NOMO-1 treated with DMSO at 0.1 percent for 48 hours (cell line): ENCODE measurements at regions not wholly inside any gene's neighbourhood (a gene's known extent, or its start where the extent isn't known, plus 50 kb on each side); places are given as distances from the start of the nearest gene placed in this dataset.

Source experiments
- DNase-seq: peaks from one replicate; lab custom pipeline; 2025; ENCODE audit not compliant: unreplicated experiment; lab: John Stamatoyannopoulos, UW

- DNase-seq = no peak
These were observed 368.4 kb downstream of the KLF12 start for GRCh38 chr13:73765651-73766384.

DNA sequence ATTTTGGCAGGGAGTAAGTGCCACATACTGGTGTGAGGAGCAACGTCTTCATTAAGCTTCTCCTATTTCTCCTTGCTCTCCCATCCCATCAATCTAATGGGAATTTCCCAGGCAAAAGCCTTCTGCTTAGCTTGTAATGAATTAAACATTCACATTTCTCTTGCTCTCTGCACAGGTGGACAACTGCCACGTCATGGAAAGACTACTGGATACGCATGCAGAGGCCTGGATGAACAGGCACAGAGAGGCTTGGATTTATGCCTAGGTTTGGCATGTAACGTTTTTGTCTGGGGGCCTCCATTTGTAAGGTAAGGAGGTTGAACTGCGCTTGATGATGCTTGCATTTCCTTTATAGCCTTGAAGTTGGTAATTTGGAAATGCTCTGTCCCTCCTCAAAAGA is 374.8 kb downstream of the KLF12 start:
- no peak for DNase-seq

DNA sequence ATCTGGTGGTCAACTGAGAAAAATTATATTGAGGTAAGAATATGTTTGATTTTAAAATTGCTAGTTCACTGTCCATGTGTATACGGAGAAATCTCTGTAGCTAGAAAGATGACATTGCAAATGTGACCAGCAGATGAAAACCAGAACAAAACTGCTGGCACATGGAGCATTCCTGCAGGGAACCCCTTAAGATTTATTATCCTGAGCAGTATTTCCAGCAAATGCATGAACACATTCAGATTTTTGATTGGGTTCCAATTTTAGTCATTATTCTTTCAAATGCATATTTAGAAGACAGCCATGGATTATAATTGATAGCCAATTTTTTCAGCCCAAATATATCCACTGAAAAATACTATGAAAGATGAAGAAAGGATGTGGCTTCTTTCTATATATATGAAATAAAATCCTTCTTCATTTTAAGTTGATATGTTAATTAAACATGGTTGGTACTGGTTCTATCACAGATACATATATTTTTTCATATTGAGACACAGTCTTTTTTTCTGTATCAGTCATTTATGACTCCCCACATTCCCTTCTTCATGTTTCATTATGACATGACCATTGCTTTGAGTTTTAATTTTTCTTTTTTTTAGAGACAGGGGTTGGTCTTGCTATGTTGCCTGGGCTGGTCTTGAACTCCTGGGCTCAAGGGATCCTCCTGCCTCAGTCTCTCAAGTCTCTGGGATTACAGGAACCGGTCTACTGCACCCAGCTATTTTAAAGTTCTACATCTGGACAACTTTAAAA is 376.5 kb downstream of the KLF12 start:
- no peak for DNase-seq

- peak; percentile 19 for DNase-seq
These were observed 379.4 kb downstream of the KLF12 start for GRCh38 chr13:73754727-73755292.

- no peak for DNase-seq
These were observed 380.0 kb downstream of the KLF12 start for GRCh38 chr13:73754241-73754640.

DNA sequence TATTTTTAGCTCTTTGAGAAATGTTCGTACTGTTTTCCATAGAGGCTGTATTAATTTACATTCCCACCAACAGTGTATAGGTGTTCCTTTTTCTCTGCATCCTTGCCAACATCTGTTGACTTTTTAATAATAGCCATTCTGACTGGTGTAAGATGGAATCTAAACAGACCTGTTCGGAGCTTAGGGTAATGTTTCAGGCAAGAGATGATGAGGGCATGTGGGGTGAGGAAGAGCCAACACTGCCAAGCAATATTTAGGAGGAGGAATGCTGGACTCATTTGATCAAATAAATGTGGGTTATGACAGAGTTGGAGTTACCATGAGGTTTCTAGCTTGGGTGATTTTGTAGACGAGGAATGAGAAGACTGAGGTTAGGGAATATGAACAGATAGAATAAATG is 382.9 kb downstream of the KLF12 start:
- no peak for DNase-seq

DNA sequence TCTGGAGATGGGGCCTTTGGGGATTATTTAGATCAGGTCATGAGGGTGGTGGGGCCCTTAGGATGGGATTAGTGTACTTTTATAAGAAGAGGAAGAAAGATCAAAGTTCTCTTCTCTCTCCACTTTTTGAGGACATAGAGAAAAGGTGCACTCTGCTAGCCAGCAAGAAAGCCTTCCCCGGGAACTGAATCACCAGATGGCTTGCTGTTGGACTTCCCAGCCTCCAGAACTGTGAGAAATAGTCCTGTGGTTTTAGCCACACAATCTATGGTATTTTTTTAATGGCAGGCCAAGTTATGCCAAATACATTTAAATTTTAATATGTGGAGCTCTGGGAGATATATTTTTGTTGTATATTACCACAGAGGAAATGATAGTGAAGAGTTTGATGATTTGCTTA is 385.8 kb downstream of the KLF12 start:
- no peak for DNase-seq

DNA sequence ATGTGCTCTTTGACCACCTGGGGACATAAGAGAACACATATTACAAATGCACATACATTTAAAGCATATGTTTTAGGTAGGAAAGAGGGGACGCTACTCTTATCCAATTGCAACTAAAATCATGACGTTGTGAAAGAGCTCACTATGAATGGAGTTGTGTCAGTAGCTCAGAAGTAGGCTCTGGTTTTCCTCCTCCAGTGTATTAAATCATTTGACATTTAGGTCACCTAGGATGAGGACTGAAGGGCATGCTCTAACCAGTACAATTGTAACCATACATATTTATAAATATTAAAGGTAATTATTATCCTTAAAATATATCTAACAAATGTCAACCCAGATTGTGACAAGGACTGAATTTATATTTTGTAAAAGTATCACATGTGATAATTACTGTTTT is 389.0 kb downstream of the KLF12 start:
- DNase-seq = no peak

GRCh38 chr13:73742982-73743381 is 391.2 kb downstream of the KLF12 start:
- DNase-seq = no peak

GRCh38 chr13:73741742-73742141 is 392.5 kb downstream of the KLF12 start:
- DNase-seq = no peak

GRCh38 chr13:73741111-73741510 is 393.1 kb downstream of the KLF12 start:
- no peak for DNase-seq

DNA sequence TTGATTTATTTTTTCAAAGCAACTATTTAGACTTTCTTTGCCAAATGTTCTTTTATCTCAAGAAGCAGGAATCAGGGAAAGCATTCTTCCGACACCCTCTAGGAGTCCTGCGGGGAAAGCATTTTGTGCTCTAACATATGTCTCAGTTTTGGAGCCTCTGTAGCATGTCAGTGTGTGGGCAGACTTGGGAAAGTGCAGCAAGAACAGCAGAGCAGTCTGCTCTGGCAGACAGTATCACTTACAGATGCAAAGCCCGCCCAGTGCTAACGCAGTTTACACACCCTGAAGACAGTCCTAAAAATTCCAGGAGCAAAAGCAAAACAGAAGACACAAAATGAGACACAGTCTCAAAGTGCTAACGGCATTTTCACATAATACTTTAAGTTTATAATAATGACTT is 393.5 kb downstream of the KLF12 start:
- DNase-seq = no peak

DNA sequence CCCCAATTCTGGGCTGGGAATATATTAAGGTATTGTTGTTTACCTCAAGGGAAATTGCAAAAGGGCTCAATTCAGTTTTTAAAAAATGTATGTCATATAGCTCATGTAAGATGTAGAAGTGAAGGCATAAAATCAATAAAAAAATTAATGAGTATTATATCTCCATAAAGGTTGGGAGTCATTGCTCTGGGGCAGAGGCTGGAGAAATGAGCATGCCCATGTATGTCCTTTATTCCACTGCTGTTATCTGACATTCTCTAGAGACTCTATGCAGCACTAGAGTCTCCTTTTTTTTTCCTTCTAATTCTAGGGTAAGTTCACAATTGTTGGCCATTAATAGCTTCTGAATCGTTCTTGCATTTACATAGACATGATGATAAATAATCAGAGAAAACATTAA is 394.8 kb downstream of the KLF12 start:
- DNase-seq = no peak

DNA sequence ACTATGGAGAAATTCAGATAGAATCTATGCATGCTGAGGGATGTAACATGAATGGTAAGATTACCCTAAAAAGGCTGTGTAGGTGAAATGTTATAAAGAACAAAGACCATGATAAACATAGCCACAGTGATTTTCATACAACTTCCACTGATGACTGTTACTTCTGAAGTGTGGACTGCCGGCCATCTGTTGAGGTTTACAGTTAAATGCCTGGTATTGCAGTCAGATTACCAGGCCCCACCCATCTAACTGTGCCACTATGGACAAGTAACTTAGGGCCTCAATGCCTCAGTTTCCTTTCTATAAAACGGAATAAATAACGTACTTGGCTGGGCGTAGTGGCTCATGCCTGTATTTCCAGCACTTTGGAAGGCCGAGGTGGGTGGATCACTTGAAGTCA is 395.6 kb downstream of the KLF12 start:
- no peak for DNase-seq

DNA sequence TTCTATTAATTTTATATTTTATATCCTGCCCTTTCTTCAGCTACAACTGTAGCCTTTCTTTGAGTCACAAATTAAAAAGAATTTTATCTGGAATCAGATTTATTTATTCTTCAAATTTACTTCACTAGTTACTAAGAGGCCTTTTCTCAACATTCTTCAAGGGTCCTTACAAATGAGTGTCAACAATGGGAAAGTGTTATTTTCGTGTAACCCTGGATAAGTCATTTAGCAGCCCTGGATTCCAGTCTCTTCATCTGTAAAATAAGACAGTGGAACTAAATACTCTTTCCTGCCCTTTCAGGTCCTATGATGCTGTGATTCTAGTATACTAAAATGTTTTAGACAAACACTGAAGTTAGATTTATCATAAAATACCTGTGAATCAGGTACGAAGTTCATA is 397.0 kb downstream of the KLF12 start:
- no peak for DNase-seq

- DNase-seq = no peak
These were observed 400.5 kb downstream of the KLF12 start for GRCh38 chr13:73733706-73734105.

DNA sequence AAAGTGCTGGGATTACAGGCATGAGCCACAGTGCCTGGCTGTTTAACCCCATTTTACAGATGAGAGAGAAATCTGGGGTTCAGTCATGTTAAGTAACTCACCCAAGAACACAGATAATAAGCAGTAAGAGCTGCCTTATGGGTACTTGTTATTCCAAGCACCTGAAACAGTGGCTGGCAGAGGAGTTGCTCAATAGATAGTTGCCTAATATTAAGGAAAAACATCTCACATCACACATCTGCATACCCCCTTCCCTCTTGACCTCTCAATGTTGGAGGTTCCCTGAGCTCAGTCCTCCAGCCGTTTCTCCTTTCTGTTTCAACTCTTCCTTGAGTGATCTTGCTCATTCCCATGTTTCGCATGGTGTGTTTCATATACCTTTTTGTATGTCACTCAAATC is 401.9 kb downstream of the KLF12 start:
- DNase-seq = no peak

DNA sequence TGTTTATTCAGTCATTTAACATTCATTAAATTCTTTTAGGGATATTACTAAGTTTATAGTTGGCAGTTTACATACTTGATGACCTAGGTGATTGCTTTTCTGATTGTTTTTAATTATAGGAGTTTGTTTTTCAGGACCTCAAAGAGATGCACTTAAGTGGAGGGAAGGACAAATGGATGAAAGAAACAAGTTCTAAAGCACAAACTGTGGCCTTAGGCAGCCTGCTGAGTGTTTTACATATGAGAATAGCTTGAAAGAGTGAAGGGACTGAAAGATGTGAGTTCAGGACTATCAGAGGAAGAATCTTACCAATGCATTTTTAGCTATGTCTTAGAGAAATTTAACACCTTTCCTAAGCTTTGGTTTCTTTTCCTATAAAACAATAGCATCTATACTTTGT is 402.6 kb downstream of the KLF12 start:
- no peak for DNase-seq

DNA sequence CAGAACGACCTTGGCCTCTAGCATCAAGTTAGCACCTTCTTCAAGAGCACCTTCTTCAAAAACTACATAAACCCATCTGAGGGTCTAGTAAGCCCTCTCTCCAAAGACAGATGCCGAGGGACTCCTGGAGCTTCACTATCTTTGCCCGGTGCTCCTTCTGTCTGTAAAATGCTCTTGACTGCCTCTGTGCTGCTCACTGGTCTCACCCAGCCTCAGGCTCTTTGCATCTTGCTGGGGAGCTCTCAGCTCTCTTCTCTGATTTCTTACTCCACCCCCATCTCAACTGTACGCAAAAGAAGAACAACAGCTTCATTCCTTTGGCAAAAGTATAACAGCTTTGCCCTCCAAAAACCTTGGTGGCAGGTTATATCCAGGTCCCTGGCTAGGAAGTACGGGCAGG is 404.2 kb downstream of the KLF12 start:
- DNase-seq = no peak

GRCh38 chr13:73729046-73729445 is 405.2 kb downstream of the KLF12 start:
- DNase-seq = no peak

DNA sequence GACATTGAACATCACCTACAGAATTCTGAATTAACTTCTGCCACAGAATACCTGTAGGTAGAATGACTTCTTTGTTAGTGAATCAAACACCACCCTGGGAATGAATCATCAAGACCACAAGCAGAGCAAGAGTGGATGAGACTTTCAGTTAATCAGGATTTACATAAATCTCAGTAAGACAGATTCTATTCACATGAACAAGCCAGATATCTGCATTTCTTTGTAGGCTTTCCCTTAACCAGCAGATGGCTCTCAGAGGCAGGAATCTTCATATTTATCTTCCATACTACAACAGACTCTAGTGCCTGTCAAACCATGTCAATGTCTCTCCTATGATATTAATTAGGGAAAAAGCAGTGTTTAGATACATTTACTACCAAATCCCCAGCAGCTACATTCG is 412.1 kb downstream of the KLF12 start:
- no peak for DNase-seq

DNA sequence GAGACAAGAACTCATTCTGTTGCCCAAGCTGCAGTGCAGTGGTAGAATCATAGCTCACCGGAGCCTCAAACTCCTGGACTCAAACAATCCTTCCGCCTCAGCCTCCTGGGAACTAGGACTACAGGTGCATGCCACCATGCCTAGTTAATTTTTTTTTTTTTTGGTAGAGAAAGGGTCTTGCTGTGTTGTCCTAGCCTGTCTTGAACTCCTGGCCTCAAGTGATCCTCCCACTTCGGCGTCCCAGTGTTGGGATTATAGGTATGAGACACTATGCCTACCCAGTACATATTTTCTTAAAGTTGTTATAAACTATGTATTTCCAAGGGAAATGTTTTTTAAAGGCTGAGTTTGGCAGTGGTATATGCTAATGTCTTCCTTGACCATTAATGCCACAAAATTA is 412.6 kb downstream of the KLF12 start:
- no peak for DNase-seq
